OCI-LY7 (cell line): ENCODE measurements at regions not wholly inside any gene's neighbourhood (a gene's known extent, or its start where the extent isn't known, plus 50 kb on each side); places are given as distances from the start of the nearest gene placed in this dataset.
"Not testable (repeated sequence)": the region's sequence is repeated elsewhere in the genome, so short reads cannot be mapped to it uniquely, and the experiment has no call there.

Source experiments
- BruUV-seq: library from RNA; stranded (reverse); fragments of 400-500 nt; replicated peaks from 2 replicates; lab custom pipeline; 2021; lab: Mats Ljungman, UMichigan
- CTCF ChIA-PET: fragments of 300-600 bp; sonication (Branson Sonifier 250); formaldehyde crosslinking; loops from one replicate; lab custom pipeline; 2022; ENCODE audit warnings: antibody characterized with exemption; ENCODE audit not compliant: unreplicated experiment; lab: Charles Lee
- POLR2A ChIA-PET: fragments of 300-600 bp; sonication (Branson Sonifier 250); formaldehyde crosslinking; loops from one replicate; lab custom pipeline; 2022; ENCODE audit warnings: antibody characterized with exemption; lab: Charles Lee
- DNase-seq: peaks from one replicate; pipeline ENCODE4 v3.0.0-alpha.2; 2015; ENCODE audit warnings: low spot score
- H2AFZ ChIP-seq: fragments of 200-600 bp; sonication (generic), shearing (Covaris generic); 2 replicates; pipeline ENCODE4 v1.6.1; 2014; ENCODE audit warnings: mild to moderate bottlenecking, antibody characterized with exemption, low read length, moderate library complexity
- H3K27ac ChIP-seq: fragments of 200-600 bp; sonication (generic); 2 replicates; pipeline ENCODE4 v1.5.1; 2014; ENCODE audit warnings: mixed run types, low read depth, mild to moderate bottlenecking, moderate library complexity, low read length, inconsistent platforms; ENCODE audit not compliant: poor library complexity, severe bottlenecking
- H3K36me3 ChIP-seq: fragments of 200-600 bp; sonication (generic); 2 replicates; pipeline ENCODE4 v1.6.1; 2014; ENCODE audit warnings: mild to moderate bottlenecking, antibody characterized with exemption, low read length, moderate library complexity, mixed read lengths; ENCODE audit not compliant: insufficient read depth
- H3K4me1 ChIP-seq: fragments of 200-600 bp; sonication (generic); 2 replicates; pipeline ENCODE4 v1.5.1; 2014; ENCODE audit warnings: mild to moderate bottlenecking, low read length; ENCODE audit not compliant: insufficient read depth, poor library complexity, severe bottlenecking
- H3K4me2 ChIP-seq: fragments of 200-600 bp; sonication (generic); 2 replicates; pipeline ENCODE4 v1.6.1; 2014; ENCODE audit warnings: mild to moderate bottlenecking, low read length
- H3K4me3 ChIP-seq: fragments of 200-600 bp; sonication (generic); 2 replicates; pipeline ENCODE4 v1.5.1; 2014; ENCODE audit warnings: mild to moderate bottlenecking, low read depth, low read length; ENCODE audit not compliant: poor library complexity, severe bottlenecking
- H3K79me2 ChIP-seq: fragments of 200-600 bp; sonication (generic); 2 replicates; pipeline ENCODE4 v1.6.1; 2016; ENCODE audit warnings: low read depth, mild to moderate bottlenecking, low read length, moderate library complexity, mixed read lengths; ENCODE audit not compliant: insufficient read depth
- H3K9me2 ChIP-seq: fragments of 200-600 bp; sonication (generic); 2 replicates; pipeline ENCODE4 v1.6.1; 2016; ENCODE audit warnings: mild to moderate bottlenecking, low read length, mixed read lengths; ENCODE audit not compliant: insufficient read depth
- H3K9me3 ChIP-seq: fragments of 200-600 bp; sonication (generic); 2 replicates; pipeline ENCODE4 v1.6.1; 2014; ENCODE audit warnings: mild to moderate bottlenecking, mixed run types, low read length, mixed read lengths
- H4K20me1 ChIP-seq: fragments of 200-600 bp; sonication (generic); 2 replicates; pipeline ENCODE4 v1.6.1; 2014; ENCODE audit warnings: mild to moderate bottlenecking, antibody characterized with exemption, low read length, moderate library complexity, mixed read lengths; ENCODE audit not compliant: insufficient read depth
- CTCF ChIP-seq: fragments of 200-600 bp; sonication (generic); conservative IDR thresholded peaks from 2 replicates; pipeline ENCODE4 v1.5.1; 2014; ENCODE audit warnings: mild to moderate bottlenecking, antibody characterized with exemption, low read length, moderate library complexity, mixed read lengths
- EZH2phosphoT487 ChIP-seq: fragments of 200-600 bp; sonication (generic); IDR thresholded peaks from 2 replicates; pipeline ENCODE4 v1.6.1; 2018; ENCODE audit warnings: low read depth, borderline replicate concordance, mild to moderate bottlenecking, mixed run types, antibody characterized with exemption, low read length, moderate library complexity, mixed read lengths
- intact Hi-C: fragments of 100-400 bp; cut with micrococcal nuclease; formaldehyde crosslinking; loops from one replicate; pipeline ENCODE4 v1.10.0; 2022; ENCODE audit not compliant: unreplicated experiment

GRCh38 chr7:48847917-48848316 is 76.4 kb upstream of the CDC14C start:
- no peak for DNase-seq
- no peaks in the 10 kb centered on the region for H3K4me1 ChIP-seq
- no peak overlapping the region for H2AFZ ChIP-seq
- H3K79me2 ChIP-seq = no peaks in the 10 kb centered on the region
- ChIA-PET CTCF (no interaction called here), POLR2A (no interaction called here)
- no peaks in the 10 kb centered on the region for H3K9me2 ChIP-seq
- H3K9me3 ChIP-seq = no peaks in the 10 kb centered on the region
- no peak overlapping the region for H3K27ac ChIP-seq
- no peaks in the 10 kb centered on the region for H3K36me3 ChIP-seq
- no peak overlapping the region for H3K4me2 ChIP-seq
- BruUV-seq = no TSS peak
- no peak for TF ChIP-seq EZH2phosphoT487
- TF ChIP-seq CTCF = no peak
- H3K4me3 ChIP-seq = no peak overlapping the region
- no peaks in the 10 kb centered on the region for H4K20me1 ChIP-seq
- intact Hi-C loops = no loop called here

GRCh38 chr7:48860447-48860846 is 63.9 kb upstream of the CDC14C start:
- H3K79me2 ChIP-seq, H3K4me1 ChIP-seq, H3K4me2 ChIP-seq, H3K36me3 ChIP-seq, H2AFZ ChIP-seq, POLR2A ChIA-PET, H3K27ac ChIP-seq, CTCF ChIA-PET, H3K9me2 ChIP-seq, BruUV-seq, H3K4me3 ChIP-seq, H4K20me1 ChIP-seq, intact Hi-C loops, H3K9me3 ChIP-seq: not testable (repeated sequence)
- DNase-seq = peak; percentile 4

GRCh38 chr7:48868916-48869315 is 55.4 kb upstream of the CDC14C start:
- Histone ChIP-seq H2AFZ (no peak overlapping the region), H3K27ac (no peak overlapping the region), H3K4me3 (no peak overlapping the region), H3K9me3 (no peaks in the 10 kb centered on the region), H3K79me2 (no peaks in the 10 kb centered on the region), H3K9me2 (no peaks in the 10 kb centered on the region), H3K4me1 (no peaks in the 10 kb centered on the region), H4K20me1 (no peaks in the 10 kb centered on the region), H3K36me3 (no peaks in the 10 kb centered on the region), H3K4me2 (no peak overlapping the region)
- CTCF ChIA-PET = no interaction called here
- no peak for DNase-seq
- TF ChIP-seq EZH2phosphoT487 = no peak
- no peak for TF ChIP-seq CTCF
- no TSS peak for BruUV-seq
- POLR2A ChIA-PET = no interaction called here
- intact Hi-C loops = no loop called here
